Activated B cell treated with CpG ODN at 0.5 μM for 24 hours (primary cell): ENCODE measurements at regions not wholly inside any gene's neighbourhood (a gene's known extent, or its start where the extent isn't known, plus 50 kb on each side); places are given as distances from the start of the nearest gene placed in this dataset.

Experiments used
- ATAC-seq: fragments of 200-7000 bp; cut with Tn5 transposase; one replicate; pipeline ENCODE4 v1.10.0; 2021; ENCODE audit warnings: low read depth, mild to moderate bottlenecking, moderate library complexity
- CTCF ChIA-PET: fragments of 350-600 bp; sonication (Branson Sonifier 250); formaldehyde crosslinking; loops from one replicate; lab custom pipeline; 2021; ENCODE audit warnings: antibody characterized with exemption; lab: Charles Lee
- POLR2A ChIA-PET: fragments of 350-600 bp; sonication (Branson Sonifier 250); formaldehyde crosslinking; loops from one replicate; lab custom pipeline; 2021; ENCODE audit warnings: antibody characterized with exemption; lab: Charles Lee
- DNase-seq: peaks from one replicate; pipeline ENCODE4 v3.0.0; 2022
- H3K27ac Mint-ChIP-seq: one replicate; pipeline ENCODE4 v1.8.0; 2020; ENCODE audit warnings: mixed read lengths
- H3K27me3 Mint-ChIP-seq: one replicate; pipeline ENCODE4 v1.8.0; 2021; ENCODE audit warnings: mixed read lengths
- H3K36me3 Mint-ChIP-seq: one replicate; pipeline ENCODE4 v1.8.0; 2021; ENCODE audit warnings: low read depth, mixed read lengths
- H3K4me1 Mint-ChIP-seq: one replicate; pipeline ENCODE4 v1.8.0; 2021; ENCODE audit warnings: mixed read lengths
- H3K4me3 Mint-ChIP-seq: one replicate; pipeline ENCODE4 v1.8.0; 2020; ENCODE audit warnings: mild to moderate bottlenecking, mixed read lengths
- H3K9me3 Mint-ChIP-seq: one replicate; pipeline ENCODE4 v1.8.0; 2020; ENCODE audit warnings: mixed read lengths
- intact Hi-C: fragments of 100-400 bp; cut with micrococcal nuclease; formaldehyde crosslinking; loops from one replicate; pipeline ENCODE4 v1.15.1; 2024
- TF ChIP-seq, protein P1 (sequence below): fragments of 200-600 bp; IDR thresholded peaks from one replicate; pipeline ENCODE4 v1.8.0; 2022; ENCODE audit warnings: antibody characterized with exemption, mild to moderate bottlenecking

DNA sequence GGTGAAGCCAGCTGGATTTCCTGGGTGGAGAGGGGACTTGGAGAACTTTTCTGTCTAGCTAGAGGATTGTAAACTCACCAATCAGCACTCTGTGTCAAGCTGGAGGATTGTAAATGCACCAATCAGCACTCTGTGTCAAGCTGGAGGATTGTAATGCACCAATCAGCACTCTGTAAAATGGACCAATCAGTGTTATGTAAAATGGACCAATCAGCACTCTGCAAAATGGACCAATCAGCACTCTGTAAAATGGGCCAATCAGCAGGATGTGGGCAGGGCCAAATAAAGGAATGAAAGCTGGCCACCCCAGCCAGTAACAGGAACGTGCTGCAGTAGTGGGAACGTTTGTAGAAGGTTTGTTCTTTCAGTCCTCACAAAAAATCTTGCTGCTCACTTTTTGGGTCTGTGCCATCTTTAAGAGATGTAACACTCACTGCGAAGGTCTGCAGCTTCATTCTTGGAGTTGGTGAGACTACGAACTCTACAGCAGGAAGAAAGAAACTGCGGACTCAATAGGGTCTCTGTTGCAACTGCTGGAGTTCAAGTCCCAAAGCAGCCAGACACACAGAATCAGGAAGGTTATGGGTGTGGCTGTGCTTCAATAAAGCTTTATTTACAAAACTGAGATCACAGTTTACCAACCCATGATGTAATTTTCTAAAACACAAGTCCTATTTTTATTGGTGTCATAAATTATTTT lies 145.7 kb upstream of the ERCC6L2 start:
- TF ChIP-seq, protein P1, sequence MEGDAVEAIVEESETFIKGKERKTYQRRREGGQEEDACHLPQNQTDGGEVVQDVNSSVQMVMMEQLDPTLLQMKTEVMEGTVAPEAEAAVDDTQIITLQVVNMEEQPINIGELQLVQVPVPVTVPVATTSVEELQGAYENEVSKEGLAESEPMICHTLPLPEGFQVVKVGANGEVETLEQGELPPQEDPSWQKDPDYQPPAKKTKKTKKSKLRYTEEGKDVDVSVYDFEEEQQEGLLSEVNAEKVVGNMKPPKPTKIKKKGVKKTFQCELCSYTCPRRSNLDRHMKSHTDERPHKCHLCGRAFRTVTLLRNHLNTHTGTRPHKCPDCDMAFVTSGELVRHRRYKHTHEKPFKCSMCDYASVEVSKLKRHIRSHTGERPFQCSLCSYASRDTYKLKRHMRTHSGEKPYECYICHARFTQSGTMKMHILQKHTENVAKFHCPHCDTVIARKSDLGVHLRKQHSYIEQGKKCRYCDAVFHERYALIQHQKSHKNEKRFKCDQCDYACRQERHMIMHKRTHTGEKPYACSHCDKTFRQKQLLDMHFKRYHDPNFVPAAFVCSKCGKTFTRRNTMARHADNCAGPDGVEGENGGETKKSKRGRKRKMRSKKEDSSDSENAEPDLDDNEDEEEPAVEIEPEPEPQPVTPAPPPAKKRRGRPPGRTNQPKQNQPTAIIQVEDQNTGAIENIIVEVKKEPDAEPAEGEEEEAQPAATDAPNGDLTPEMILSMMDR, result no peak
- no peak overlapping the region for H3K4me3 Mint-ChIP-seq
- DNase-seq, result no peak
- CTCF ChIA-PET, result no interaction called here
- no peak overlapping the region for H3K27ac Mint-ChIP-seq
- no peaks in the 10 kb centered on the region for H3K36me3 Mint-ChIP-seq
- peaks cover 3% of the 10 kb centered on the region for H3K4me1 Mint-ChIP-seq
- intact Hi-C loops, result loop anchor here (10.0 kb wide), 1 partner anchor 145 kb away; the partner anchor contains the start of gene ERCC6L2
- H3K27me3 Mint-ChIP-seq, result peaks cover 6% of the 10 kb centered on the region
- ATAC-seq, result no peak
- H3K9me3 Mint-ChIP-seq, result no peaks in the 10 kb centered on the region
- POLR2A ChIA-PET, result interaction anchor here (0.7 kb wide), 1 partner anchor 464 kb away, joined by 4 read pairs; no protein-coding TSS in a partner anchor

DNA sequence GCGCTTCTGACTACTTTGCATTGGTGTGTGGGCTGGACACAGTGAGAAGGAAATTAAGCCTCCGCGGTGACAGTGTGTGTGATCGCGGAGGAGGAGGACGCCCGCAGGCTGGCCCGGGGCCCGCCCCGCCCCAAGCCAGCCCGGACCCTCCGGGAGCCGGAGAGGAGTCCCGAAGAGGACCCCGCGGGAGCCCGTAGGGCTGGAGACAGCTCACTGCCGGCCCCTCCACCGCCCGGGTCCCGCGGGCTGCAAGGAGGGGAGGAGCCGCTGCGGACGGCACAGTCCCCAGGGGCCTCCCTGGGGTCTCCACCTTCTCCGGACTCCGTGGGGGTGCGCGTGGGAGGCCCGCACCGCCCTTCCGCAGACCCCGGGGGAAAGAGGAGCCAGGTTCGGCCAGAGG lies 146.4 kb upstream of the ERCC6L2 start:
- Mint-ChIP-seq H3K27me3 (peaks cover 6% of the 10 kb centered on the region), H3K4me3 (no peak overlapping the region), H3K36me3 (no peaks in the 10 kb centered on the region), H3K4me1 (peaks cover 11% of the 10 kb centered on the region), H3K27ac (no peak overlapping the region), H3K9me3 (no peaks in the 10 kb centered on the region)
- ChIA-PET CTCF (no interaction called here), POLR2A (no interaction called here)
- TF ChIP-seq, protein P1, result no peak
- intact Hi-C loops, result loop anchor here (10.0 kb wide), 1 partner anchor 146 kb away; the partner anchor contains the start of gene ERCC6L2
- DNase-seq (no peak), ATAC-seq (no peak)

DNA sequence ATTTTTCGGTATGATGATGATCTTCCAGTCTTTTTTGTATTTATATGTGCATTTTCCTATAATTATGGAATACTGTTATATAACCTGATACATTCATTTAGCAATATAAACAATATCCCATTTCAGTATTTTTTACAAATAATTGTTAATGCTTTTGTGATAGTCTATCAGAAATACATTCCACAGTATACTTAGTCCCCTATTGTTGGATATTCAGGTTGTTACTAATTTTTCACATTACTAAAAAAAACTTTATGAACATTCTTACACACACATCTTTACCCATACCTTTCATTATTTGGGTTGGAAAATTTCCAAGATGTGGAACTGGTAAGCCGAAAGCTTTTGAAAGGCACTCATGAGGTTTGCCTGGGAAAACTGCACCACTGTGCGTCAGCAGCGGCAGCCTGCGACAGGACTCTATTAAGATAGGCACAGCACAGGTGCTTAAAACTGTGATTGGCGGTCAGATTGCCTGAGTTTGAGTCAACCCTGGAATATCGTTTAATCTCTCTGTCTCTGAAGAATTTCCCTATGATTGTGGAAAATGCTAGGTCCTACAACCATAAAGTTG lies 147.5 kb upstream of the ERCC6L2 start:
- peaks cover 13% of the 10 kb centered on the region for H3K4me1 Mint-ChIP-seq
- no peak overlapping the region for H3K4me3 Mint-ChIP-seq
- CTCF ChIA-PET, result no interaction called here
- TF ChIP-seq, protein P1, result no peak
- H3K27me3 Mint-ChIP-seq, result peaks cover 6% of the 10 kb centered on the region
- H3K27ac Mint-ChIP-seq, result no peak overlapping the region
- no peaks in the 10 kb centered on the region for H3K9me3 Mint-ChIP-seq
- intact Hi-C loops, result loop anchor here (2.0 to 10.0 kb wide), 3 partner anchors 147 to 589 kb away; partner anchors contain the start of gene ERCC6L2
- H3K36me3 Mint-ChIP-seq, result no peaks in the 10 kb centered on the region
- ATAC-seq (no peak), DNase-seq (no peak)
- POLR2A ChIA-PET, result no interaction called here

DNA sequence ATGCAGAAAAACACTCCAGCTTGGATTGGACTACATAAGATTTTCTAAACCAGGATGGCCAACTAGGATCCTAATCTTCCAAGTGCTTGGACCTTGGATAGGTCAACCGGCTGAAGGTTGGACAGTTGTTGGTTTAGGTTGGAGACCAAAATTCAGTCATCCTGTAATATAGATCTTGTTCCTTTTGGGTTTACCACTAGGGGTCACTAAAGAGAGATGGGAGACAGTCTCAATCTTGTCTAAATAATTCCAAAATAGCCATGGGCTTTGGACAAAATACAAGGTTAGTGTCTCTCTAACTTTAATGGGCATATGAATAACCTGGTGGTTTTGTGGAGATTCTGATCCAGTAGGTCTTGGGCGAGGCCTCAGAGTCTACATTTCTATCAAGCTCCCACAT lies 148.7 kb upstream of the ERCC6L2 start:
- no peaks in the 10 kb centered on the region for H3K9me3 Mint-ChIP-seq
- DNase-seq (no peak), ATAC-seq (no peak)
- H3K27ac Mint-ChIP-seq, result no peak overlapping the region
- ChIA-PET CTCF (interaction anchor here (1.2 kb wide), 1 partner anchor 182 kb away, joined by 3 read pairs; no protein-coding TSS in a partner anchor), POLR2A (no interaction called here)
- H3K4me1 Mint-ChIP-seq, result peaks cover 13% of the 10 kb centered on the region
- peaks cover 2% of the 10 kb centered on the region for H3K27me3 Mint-ChIP-seq
- TF ChIP-seq, protein P1, result no peak
- no peak overlapping the region for H3K4me3 Mint-ChIP-seq
- no peaks in the 10 kb centered on the region for H3K36me3 Mint-ChIP-seq
- intact Hi-C loops, result loop anchor here (2.0 to 10.0 kb wide), 3 partner anchors 148 to 590 kb away; partner anchors contain the start of gene ERCC6L2

DNA sequence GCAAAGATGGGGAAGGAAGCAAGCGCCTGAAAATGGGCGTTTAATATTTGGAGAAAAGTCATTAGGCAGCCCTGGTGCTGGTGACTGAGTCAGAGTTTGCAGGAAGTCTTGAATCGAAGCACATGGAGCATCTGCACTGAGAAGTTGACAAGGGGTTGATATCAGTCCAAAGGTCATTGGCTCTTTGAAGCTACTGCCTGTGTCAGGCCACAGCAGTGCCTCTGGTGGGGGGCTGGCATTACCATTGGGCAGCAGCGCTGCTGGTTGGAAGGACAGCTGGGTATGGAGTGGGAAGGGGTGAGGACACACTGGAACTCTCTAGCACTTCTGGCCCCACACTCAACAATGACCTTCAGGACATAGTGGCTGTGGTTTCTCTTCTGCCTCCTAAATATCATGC lies 150.4 kb upstream of the ERCC6L2 start:
- DNase-seq, result no peak
- no peak for ATAC-seq
- Mint-ChIP-seq H3K27me3 (no peaks in the 10 kb centered on the region), H3K9me3 (no peaks in the 10 kb centered on the region), H3K27ac (peak overlapping the region; percentile 50), H3K4me3 (no peak overlapping the region), H3K4me1 (peaks cover 13% of the 10 kb centered on the region), H3K36me3 (no peaks in the 10 kb centered on the region)
- ChIA-PET POLR2A (no interaction called here), CTCF (no interaction called here)
- intact Hi-C loops, result loop anchor here (10.0 kb wide), 1 partner anchor 150 kb away; the partner anchor contains the start of gene ERCC6L2
- TF ChIP-seq, protein P1, result no peak
